Type B pancreatic cell (in vitro differentiated cells): ENCODE measurements at regions not wholly inside any gene's neighbourhood (a gene's known extent, or its start where the extent isn't known, plus 50 kb on each side); places are given as distances from the start of the nearest gene placed in this dataset.

Experiments used
- DNase-seq: peaks from one replicate; pipeline ENCODE4 v3.0.0; 2021; ENCODE audit warnings: mixed read lengths; ENCODE audit not compliant: unreplicated experiment; ENCODE audit errors: extremely low spot score
- H3K27ac Mint-ChIP-seq: 2 replicates; pipeline ENCODE4 v1.8.0; 2021; ENCODE audit warnings: mild to moderate bottlenecking, mixed read lengths
- H3K27me3 Mint-ChIP-seq: 2 replicates; pipeline ENCODE4 v1.8.0; 2021; ENCODE audit warnings: mixed read lengths
- H3K36me3 Mint-ChIP-seq: 2 replicates; pipeline ENCODE4 v1.8.0; 2021; ENCODE audit warnings: mixed read lengths
- H3K4me1 Mint-ChIP-seq: one replicate; pipeline ENCODE4 v1.8.0; 2021; ENCODE audit warnings: mixed read lengths; ENCODE audit not compliant: unreplicated experiment
- H3K4me3 Mint-ChIP-seq: 2 replicates; pipeline ENCODE4 v1.8.0; 2021; ENCODE audit warnings: mild to moderate bottlenecking, mixed read lengths
- H3K9me3 Mint-ChIP-seq: 2 replicates; pipeline ENCODE4 v1.8.0; 2021; ENCODE audit warnings: mixed read lengths
- TF ChIP-seq, protein P1 (sequence below): fragments of 200-600 bp; sonication (generic); conservative IDR thresholded peaks from 2 replicates; pipeline ENCODE4 v1.5.0; 2021; ENCODE audit warnings: antibody characterized with exemption, mild to moderate bottlenecking

GRCh38 chr17:71432378-71433315 is 688.2 kb upstream of the SOX9 start:
- Mint-ChIP-seq H3K9me3 (peaks cover 5% of the 10 kb centered on the region), H3K4me3 (no peak overlapping the region), H3K4me1 (no peaks in the 10 kb centered on the region), H3K36me3 (no peaks in the 10 kb centered on the region), H3K27me3 (peaks cover 10% of the 10 kb centered on the region), H3K27ac (no peak overlapping the region)
- no peak for DNase-seq
- TF ChIP-seq, protein P1, sequence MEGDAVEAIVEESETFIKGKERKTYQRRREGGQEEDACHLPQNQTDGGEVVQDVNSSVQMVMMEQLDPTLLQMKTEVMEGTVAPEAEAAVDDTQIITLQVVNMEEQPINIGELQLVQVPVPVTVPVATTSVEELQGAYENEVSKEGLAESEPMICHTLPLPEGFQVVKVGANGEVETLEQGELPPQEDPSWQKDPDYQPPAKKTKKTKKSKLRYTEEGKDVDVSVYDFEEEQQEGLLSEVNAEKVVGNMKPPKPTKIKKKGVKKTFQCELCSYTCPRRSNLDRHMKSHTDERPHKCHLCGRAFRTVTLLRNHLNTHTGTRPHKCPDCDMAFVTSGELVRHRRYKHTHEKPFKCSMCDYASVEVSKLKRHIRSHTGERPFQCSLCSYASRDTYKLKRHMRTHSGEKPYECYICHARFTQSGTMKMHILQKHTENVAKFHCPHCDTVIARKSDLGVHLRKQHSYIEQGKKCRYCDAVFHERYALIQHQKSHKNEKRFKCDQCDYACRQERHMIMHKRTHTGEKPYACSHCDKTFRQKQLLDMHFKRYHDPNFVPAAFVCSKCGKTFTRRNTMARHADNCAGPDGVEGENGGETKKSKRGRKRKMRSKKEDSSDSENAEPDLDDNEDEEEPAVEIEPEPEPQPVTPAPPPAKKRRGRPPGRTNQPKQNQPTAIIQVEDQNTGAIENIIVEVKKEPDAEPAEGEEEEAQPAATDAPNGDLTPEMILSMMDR: no peak

DNA sequence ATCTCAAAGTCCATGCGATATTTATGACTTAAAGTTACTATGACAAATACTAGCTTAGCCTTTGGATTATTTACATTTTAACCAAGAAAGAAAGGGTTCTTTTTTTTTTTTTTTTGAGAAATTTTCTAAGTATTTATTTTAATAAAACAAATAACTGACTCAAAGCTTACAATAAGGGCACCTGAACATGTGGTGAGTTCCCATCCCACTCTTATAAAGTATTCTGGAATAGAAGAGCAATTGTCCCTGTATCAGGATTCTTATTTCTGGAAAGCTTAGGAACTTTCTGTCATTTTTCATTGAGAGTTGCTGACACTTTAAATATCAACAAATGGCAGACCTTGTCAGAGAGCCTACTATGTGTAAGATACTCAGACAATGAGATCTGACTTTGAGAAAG is 686.1 kb upstream of the SOX9 start:
- no peak overlapping the region for H3K27ac Mint-ChIP-seq
- H3K4me1 Mint-ChIP-seq: peaks cover 9% of the 10 kb centered on the region
- no peak overlapping the region for H3K4me3 Mint-ChIP-seq
- TF ChIP-seq, protein P1: no peak
- H3K27me3 Mint-ChIP-seq: peaks cover 17% of the 10 kb centered on the region
- H3K36me3 Mint-ChIP-seq: no peaks in the 10 kb centered on the region
- no peak for DNase-seq
- no peaks in the 10 kb centered on the region for H3K9me3 Mint-ChIP-seq

GRCh38 chr17:71436479-71436878 is 684.3 kb upstream of the SOX9 start:
- TF ChIP-seq, protein P1: no peak

DNA sequence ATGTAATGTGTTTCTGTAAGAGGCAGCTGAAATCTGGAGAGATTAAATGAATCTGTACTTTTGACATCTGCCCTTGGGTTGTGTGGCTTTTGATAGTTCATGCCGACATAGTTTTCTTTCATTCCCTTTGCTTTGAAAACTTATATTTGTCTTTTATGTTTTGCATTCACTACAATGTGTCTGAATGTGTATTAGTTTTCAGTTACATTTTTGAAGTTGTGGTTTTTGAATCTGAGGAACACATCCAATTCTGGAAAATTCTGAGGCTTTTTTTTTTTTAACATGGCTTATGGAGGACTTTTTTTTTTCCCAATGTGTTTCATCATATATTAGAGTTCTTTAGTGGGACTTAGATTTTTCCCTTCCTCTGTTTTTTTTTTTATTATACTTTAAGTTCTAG is 683.7 kb upstream of the SOX9 start:
- H3K9me3 Mint-ChIP-seq: no peaks in the 10 kb centered on the region
- H3K36me3 Mint-ChIP-seq: no peaks in the 10 kb centered on the region
- no peak overlapping the region for H3K4me3 Mint-ChIP-seq
- TF ChIP-seq, protein P1: no peak
- H3K4me1 Mint-ChIP-seq: peaks cover 9% of the 10 kb centered on the region
- no peak for DNase-seq
- no peak overlapping the region for H3K27ac Mint-ChIP-seq
- peaks cover 21% of the 10 kb centered on the region for H3K27me3 Mint-ChIP-seq

More at GRCh38 chr17:71436479-71436878, 684.3 kb upstream of the SOX9 start:
- DNase-seq: no peak
- peaks cover 9% of the 10 kb centered on the region for H3K4me1 Mint-ChIP-seq
- no peak overlapping the region for H3K27ac Mint-ChIP-seq
- H3K27me3 Mint-ChIP-seq: peaks cover 20% of the 10 kb centered on the region
- H3K9me3 Mint-ChIP-seq: no peaks in the 10 kb centered on the region
- no peaks in the 10 kb centered on the region for H3K36me3 Mint-ChIP-seq
- no peak overlapping the region for H3K4me3 Mint-ChIP-seq

DNA sequence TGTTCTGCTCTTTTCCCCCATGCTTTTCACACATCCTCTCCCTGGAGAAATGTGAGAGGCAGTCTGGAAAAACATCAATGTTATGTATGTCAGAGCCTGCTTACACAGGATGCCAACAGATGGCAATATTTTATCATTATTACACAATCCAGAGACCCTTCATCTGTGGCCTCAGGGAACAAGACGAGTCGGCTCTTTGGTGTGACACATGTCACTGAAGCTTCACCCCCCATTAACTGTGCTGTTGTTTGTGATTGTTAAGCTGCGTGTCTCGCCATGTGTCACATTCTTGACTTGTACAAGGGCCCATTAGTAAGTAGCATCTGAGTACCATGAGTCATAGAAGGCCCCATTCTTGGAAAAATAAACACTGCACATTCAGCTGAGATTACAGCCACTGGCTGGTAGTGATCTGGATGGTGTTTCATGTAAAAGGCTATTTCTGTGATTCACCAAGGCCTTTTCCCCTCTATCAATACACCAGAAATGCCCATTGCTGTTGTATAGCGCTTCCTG is 682.1 kb upstream of the SOX9 start:
- TF ChIP-seq, protein P1: no peak
- Mint-ChIP-seq H3K4me3 (no peak overlapping the region), H3K27me3 (peaks cover 21% of the 10 kb centered on the region), H3K27ac (peak overlapping the region; percentile 12), H3K9me3 (no peaks in the 10 kb centered on the region), H3K36me3 (no peaks in the 10 kb centered on the region), H3K4me1 (peaks cover 9% of the 10 kb centered on the region)
- no peak for DNase-seq
